Pancreas (tissue), 10 donors: ENCODE measurements at regions not wholly inside any gene's neighbourhood (a gene's known extent, or its start where the extent isn't known, plus 50 kb on each side); places are given as distances from the start of the nearest gene placed in this dataset.

Experiments used
- ATAC-seq, 4 donors: fragments of 200-7000 bp; cut with Tn5 transposase; one replicate each; pipeline versions ENCODE4 v1.8.0 to v1.9.1; 2020; ENCODE audit warnings: mild to moderate bottlenecking in 4 of 4, moderate library complexity in 4 of 4
- DNase-seq, 6 donors: peaks; one replicate each; pipeline ENCODE4 v3.0.0-alpha.2; 2020
- FAIRE-seq: peaks from 2 replicates; lab custom pipeline; 2012; peaks lifted over from hg19 to GRCh38; lab: Jason Lieb, UNC
- H3K27ac ChIP-seq, 4 donors: fragments of 200-600 bp; sonication (generic); 1 replicate in 3 of 4; 2 replicates in 1 of 4; pipeline versions ENCODE4 v1.5.0 to v1.8.0; 2020
- H3K27me3 ChIP-seq, 4 donors: fragments of 200-600 bp; one replicate each; pipeline ENCODE4 v1.8.0; 2021
- H3K36me3 ChIP-seq, 3 donors: fragments of 200-600 bp; sonication (generic) in 1 of 3; one replicate each; pipeline versions ENCODE4 v1.5.0 to v1.8.0; 2020 to 2021
- H3K4me1 ChIP-seq, 3 donors: fragments of 200-600 bp; one replicate each; pipeline ENCODE4 v1.8.0; 2021
- H3K4me3 ChIP-seq, 4 donors: fragments of 200-600 bp; sonication (generic) in 2 of 4; one replicate each; pipeline versions ENCODE4 v1.5.0 to v1.8.0; 2020 to 2021
- H3K9me3 ChIP-seq, 4 donors: fragments of 200-600 bp; one replicate each; pipeline ENCODE4 v1.8.0; 2021
- WGBS, 2 donors: extraction: QIAGEN DNeasy Blood & Tissue Kit; methylation state at CpG; one replicate each; pipeline ENCODE4 v1.1.7; 2013; 5-methylcytosine and 5-hydroxymethylcytosine counted together
- intact Hi-C, 3 donors: fragments of 100-400 bp; cut with DNase I; formaldehyde crosslinking; loops; one replicate each; pipeline versions ENCODE4 v1.11.1 to v1.14.2; 2022
- TF ChIP-seq, protein P1 (sequence below), 4 donors: fragments of 200-600 bp; sonication (generic) in 3 of 4; IDR thresholded peaks; one replicate each; pipeline versions ENCODE4 v1.5.0 to v1.8.0; 2021; ENCODE audit warnings: antibody characterized with exemption in 4 of 4
- donor health status: healthy with polysubstance abuse.
- donor health status: DM: no; HTN: no; CAD: no; lungs with moderate emphysema.
- donor health status: DM: no; HTN: no; CAD: no.
- donor health status: control.
- donor health status: control.
- donor health status: Bipolar disorder and iron deficiency.
- donor health status: DM: yes; HTN: yes; CAD: no.
- donor health status: DM: no; HTN: no; CAD: no.
- donor health status: DM: no; HTN: no; CAD: no.
- donor health status: DM: yes; HTN: yes; CAD: no.

DNA sequence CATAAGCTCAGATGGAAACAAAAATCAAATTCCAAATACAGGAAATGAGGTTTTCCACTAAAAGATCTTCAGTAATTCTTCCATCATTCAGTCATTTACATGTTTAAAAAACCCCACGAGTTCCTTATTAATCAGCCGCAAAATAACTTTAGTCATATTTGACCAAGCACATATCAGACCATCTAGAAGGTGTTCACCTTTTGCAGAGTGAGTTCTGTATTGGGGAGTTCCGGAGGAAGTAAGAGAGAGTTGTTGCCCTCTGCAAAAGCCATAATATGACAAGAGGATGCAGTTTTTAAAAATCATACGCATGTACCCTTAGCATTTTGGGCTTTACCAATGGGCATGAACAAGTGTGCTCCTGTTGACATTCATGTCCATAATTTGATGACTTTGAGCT lies 61.6 kb downstream of the CCR1 start:
- Histone ChIP-seq H3K27me3 (no peaks in the 10 kb centered on the region), H3K9me3 (no peaks in the 10 kb centered on the region), H3K27ac (no peak overlapping the region), H3K4me3 (no peak overlapping the region), H3K4me1 (no peaks in the 10 kb centered on the region), H3K36me3 (no peaks in the 10 kb centered on the region)
- DNase-seq (no peak), FAIRE-seq (no peak), ATAC-seq (no peak)
- intact Hi-C loops, result no loop called here
- 75 to 86% methylated on average over 4 of the region's 4 CpGs for WGBS, 2 donors
- TF ChIP-seq, protein P1, sequence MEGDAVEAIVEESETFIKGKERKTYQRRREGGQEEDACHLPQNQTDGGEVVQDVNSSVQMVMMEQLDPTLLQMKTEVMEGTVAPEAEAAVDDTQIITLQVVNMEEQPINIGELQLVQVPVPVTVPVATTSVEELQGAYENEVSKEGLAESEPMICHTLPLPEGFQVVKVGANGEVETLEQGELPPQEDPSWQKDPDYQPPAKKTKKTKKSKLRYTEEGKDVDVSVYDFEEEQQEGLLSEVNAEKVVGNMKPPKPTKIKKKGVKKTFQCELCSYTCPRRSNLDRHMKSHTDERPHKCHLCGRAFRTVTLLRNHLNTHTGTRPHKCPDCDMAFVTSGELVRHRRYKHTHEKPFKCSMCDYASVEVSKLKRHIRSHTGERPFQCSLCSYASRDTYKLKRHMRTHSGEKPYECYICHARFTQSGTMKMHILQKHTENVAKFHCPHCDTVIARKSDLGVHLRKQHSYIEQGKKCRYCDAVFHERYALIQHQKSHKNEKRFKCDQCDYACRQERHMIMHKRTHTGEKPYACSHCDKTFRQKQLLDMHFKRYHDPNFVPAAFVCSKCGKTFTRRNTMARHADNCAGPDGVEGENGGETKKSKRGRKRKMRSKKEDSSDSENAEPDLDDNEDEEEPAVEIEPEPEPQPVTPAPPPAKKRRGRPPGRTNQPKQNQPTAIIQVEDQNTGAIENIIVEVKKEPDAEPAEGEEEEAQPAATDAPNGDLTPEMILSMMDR (IDR thresholded peaks at IDR 0.05), result no peak

DNA sequence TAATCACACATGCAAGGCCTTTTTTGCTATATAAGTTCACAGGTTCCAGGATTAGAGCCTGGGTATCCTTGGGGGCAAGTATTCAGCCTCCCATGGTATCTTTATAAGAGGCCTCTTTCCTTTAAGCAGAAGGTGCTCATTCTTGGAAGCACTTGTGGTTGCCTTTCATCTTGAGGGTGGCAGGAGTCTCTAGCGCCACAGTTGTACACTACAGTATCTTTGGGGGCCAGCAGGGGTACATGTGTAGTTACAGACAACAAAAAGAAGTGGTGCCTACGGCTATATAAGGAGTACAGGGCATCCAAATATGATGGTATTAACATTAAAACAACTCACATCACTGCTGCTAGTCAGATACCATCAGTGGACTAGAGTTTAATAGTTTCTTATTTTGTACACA lies 62.1 kb downstream of the CCR1 start:
- H3K9me3 ChIP-seq, result no peaks in the 10 kb centered on the region
- no peaks in the 10 kb centered on the region for H3K4me1 ChIP-seq
- FAIRE-seq (no peak), ATAC-seq (no peak), DNase-seq (no peak)
- TF ChIP-seq, protein P1 (IDR thresholded peaks at IDR 0.05), result no peak
- H3K4me3 ChIP-seq, result no peak overlapping the region
- H3K36me3 ChIP-seq, result no peaks in the 10 kb centered on the region
- no peaks in the 10 kb centered on the region for H3K27me3 ChIP-seq
- 35 to 59% methylated on average over 2 of the region's 2 CpGs for WGBS, 2 donors
- intact Hi-C loops, result no loop called here
- no peak overlapping the region for H3K27ac ChIP-seq

DNA sequence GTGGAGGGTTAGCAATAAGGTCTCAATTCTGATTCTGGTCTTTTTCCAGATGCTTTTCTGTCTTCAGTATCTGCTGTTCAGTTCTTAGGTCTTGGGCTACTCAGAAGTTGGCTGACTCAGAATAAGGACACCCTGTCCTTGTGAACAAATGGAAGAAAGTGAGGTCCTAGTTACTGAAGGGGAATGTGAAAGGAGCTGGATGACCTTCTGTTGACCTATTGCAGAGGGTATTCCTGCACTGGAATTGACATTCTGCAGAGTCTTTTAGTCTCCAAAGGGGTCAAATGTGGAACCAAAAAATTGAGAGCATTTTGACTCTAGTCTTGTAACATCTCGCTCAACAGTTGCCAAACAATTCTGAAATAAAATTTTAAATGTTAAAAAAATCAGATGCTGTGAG lies 63.0 kb downstream of the CCR1 start:
- Histone ChIP-seq H3K36me3 (no peaks in the 10 kb centered on the region), H3K27me3 (no peaks in the 10 kb centered on the region), H3K4me1 (no peaks in the 10 kb centered on the region), H3K9me3 (no peaks in the 10 kb centered on the region), H3K4me3 (no peak overlapping the region), H3K27ac (no peak overlapping the region)
- intact Hi-C loops, result no loop called here
- DNase-seq, result no peak
- WGBS, 2 donors, result 90 to 92% methylated on average over 1 of the region's 1 CpG
- peak in 1 of 4 donors; percentile 40 for ATAC-seq
- no peak for FAIRE-seq
- TF ChIP-seq, protein P1 (IDR thresholded peaks at IDR 0.05), result no peak

DNA sequence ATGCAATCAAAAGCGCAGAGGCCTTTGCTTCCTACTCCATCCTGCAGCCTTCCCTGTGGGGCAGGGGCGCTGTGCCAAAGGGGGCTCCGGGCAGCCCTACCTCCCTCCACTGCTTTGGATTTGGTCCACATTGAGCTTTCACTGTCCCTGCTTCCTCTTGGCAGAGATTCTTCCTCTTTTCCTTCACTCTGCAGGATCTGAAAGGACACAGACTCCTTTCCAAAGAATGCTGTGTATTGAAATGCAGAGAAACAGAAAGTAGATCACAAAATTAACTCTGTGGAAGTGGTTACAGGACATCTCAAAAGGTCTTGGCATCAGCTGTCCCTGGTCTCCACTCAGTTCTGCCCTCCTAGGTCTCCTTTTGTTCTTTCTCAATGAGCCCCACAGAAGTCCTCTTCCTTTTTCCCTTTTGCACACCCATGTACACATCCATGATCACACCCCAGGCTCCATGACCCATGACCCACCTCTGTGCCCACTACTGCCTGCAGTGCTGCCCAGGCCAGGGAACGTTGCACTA lies 64.1 kb downstream of the CCR1 start:
- H3K4me1 ChIP-seq, result no peaks in the 10 kb centered on the region
- ATAC-seq (peak in 3 of 4 donors; percentile 22 to 61 (median 56)), FAIRE-seq (no peak), DNase-seq (no peak)
- WGBS, 2 donors, result 38 to 39% methylated on average over 4 of the region's 4 CpGs
- H3K9me3 ChIP-seq, result no peaks in the 10 kb centered on the region
- H3K4me3 ChIP-seq, result no peak overlapping the region
- intact Hi-C loops, result no loop called here
- no peaks in the 10 kb centered on the region for H3K36me3 ChIP-seq
- TF ChIP-seq, protein P1 (IDR thresholded peaks at IDR 0.05), result no peak
- no peaks in the 10 kb centered on the region for H3K27me3 ChIP-seq
- no peak overlapping the region for H3K27ac ChIP-seq

DNA sequence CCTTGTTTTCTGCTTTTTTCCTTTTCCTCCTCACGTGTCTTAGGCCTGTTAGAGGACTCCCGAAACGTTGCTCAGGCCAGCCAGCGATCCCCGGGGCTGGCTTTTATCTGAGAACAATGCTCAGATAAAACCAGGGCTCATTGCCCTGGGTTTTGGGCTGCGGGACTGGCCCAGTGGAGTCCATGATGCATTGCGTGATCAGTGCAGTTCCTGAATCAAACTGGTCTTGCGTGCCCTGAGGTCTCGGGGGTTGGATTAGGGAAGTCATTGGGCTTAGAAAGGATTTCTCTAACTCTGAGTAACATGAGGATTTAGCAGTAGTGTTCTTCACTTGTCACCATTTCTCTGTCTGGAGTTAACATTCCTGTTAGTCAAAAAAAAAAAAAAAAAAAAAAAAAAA lies 66.3 kb downstream of the CCR1 start:
- no peak for FAIRE-seq
- Histone ChIP-seq H3K27me3 (no peaks in the 10 kb centered on the region), H3K27ac (no peak overlapping the region), H3K4me1 (no peaks in the 10 kb centered on the region), H3K9me3 (no peaks in the 10 kb centered on the region), H3K36me3 (no peaks in the 10 kb centered on the region), H3K4me3 (no peak overlapping the region)
- TF ChIP-seq, protein P1 (IDR thresholded peaks at IDR 0.05), result no peak
- ATAC-seq, result peak in 2 of 4 donors; percentile 39 to 40
- DNase-seq, result no peak
- WGBS, 2 donors, result 74 to 77% methylated on average over 9 of the region's 9 CpGs
- intact Hi-C loops, result no loop called here
